HEK293T (cell line): ENCODE measurements at regions not wholly inside any gene's neighbourhood (a gene's known extent, or its start where the extent isn't known, plus 50 kb on each side); places are given as distances from the start of the nearest gene placed in this dataset.
"Not testable (repeated sequence)": the region's sequence is repeated elsewhere in the genome, so short reads cannot be mapped to it uniquely, and the experiment has no call there.

Source experiments
- BHLHE40 ChIP-seq: fragments of 450-650 bp; IDR thresholded peaks from 2 replicates; pipeline ENCODE4 v1.6.1; 2016; ENCODE audit warnings: mild to moderate bottlenecking, moderate library complexity, borderline replicate concordance
- CTBP1 ChIP-seq: fragments of 450-650 bp; IDR thresholded peaks from 2 replicates; pipeline ENCODE4 v1.6.1; 2016; ENCODE audit warnings: borderline replicate concordance
- FOXA1 ChIP-seq: fragments of 450-650 bp; IDR thresholded peaks from 2 replicates; pipeline ENCODE4 v1.6.1; 2016; ENCODE audit warnings: mild to moderate bottlenecking
- FOXK2 ChIP-seq: fragments of 450-650 bp; IDR thresholded peaks from 2 replicates; pipeline ENCODE4 v1.6.1; 2016; ENCODE audit warnings: mild to moderate bottlenecking
- FOXM1 ChIP-seq: fragments of 450-650 bp; IDR thresholded peaks from 2 replicates; pipeline ENCODE4 v1.6.1; 2017; ENCODE audit warnings: mild to moderate bottlenecking, borderline replicate concordance
- L3MBTL2 ChIP-seq: fragments of 450-650 bp; conservative IDR thresholded peaks from 2 replicates; pipeline ENCODE4 v1.6.1; 2016; ENCODE audit warnings: mild to moderate bottlenecking
- LEF1 ChIP-seq: fragments of 450-650 bp; IDR thresholded peaks from 2 replicates; pipeline ENCODE4 v1.6.1; 2017; ENCODE audit warnings: mild to moderate bottlenecking, borderline replicate concordance
- NFRKB ChIP-seq: fragments of 450-650 bp; IDR thresholded peaks from 2 replicates; pipeline ENCODE4 v1.6.1; 2016; ENCODE audit warnings: mild to moderate bottlenecking, moderate library complexity
- PKNOX1 ChIP-seq: fragments of 450-650 bp; IDR thresholded peaks from 2 replicates; pipeline ENCODE4 v1.6.1; 2016
- SP1 ChIP-seq: fragments of 450-650 bp; IDR thresholded peaks from 2 replicates; pipeline ENCODE4 v1.6.1; 2017

- not testable (repeated sequence) for TF ChIP-seq BHLHE40, FOXM1, CTBP1, PKNOX1, SP1, FOXK2, LEF1, FOXA1, NFRKB, L3MBTL2
These were observed 138.6 kb downstream of the NPIPB11 start for GRCh38 chr16:29267891-29268290.
